NCI-H510A (cell line): ENCODE measurements at regions not wholly inside any gene's neighbourhood (a gene's known extent, or its start where the extent isn't known, plus 50 kb on each side); places are given as distances from the start of the nearest gene placed in this dataset.

Experiments used
- DNase-seq: peaks from one replicate; lab custom pipeline; 2025; lab: John Stamatoyannopoulos, UW

DNA sequence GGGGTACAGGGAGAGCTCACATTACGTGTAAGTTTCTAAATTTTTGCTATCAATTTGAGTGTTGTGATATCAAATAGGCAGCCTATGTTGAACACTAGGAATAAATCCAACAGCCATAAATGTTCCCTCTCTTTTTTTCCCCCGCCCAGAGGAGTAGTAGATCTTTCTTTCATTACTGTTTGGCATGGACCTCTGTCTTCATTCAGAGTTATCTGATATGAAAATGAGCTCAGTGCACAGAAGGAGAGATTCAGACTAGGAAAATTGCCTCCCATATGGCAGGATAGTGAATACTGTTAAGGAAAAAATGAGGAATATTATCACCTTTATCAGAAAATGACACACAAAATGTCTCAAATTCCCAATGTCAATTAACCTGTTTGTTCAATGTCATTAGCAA lies 110.0 kb upstream of the EYS start:
- no peak for DNase-seq

DNA sequence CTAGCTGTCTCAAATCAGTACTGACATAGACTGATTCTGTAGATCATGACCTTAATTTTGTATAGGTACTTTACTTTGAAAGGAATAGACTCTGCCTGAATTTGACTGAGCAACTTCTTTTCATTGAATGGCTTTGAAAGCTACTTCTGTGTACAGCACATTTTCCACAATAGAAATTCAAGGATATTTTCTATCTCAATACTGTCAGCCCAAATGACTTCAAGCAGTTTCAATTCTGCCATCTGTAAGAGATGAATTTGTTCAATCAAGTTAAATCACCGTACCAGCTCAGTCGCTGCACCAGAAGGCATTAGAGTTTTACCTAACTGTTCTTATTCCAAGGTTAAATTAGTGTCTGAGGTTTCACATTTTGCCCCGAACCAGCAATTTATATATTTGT lies 107.0 kb upstream of the EYS start:
- DNase-seq, result no peak

DNA sequence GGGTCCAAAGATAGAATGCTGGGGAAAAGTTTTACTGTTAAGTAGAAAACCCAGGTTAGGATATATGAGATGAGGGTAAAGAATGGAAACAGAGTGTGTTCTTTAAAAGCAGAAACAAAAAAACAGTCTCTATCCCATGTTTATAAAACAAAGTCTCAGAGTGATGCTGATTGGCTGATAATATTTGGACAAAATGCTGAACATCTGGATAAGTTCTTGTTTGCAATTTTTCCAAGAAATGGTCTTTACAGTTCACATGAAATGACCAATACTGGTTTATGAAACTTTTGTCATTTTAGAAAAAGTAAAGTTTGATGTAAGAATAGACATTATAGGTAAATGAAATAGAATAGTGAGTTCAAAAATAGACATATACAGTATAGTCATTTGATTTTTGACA lies 96.2 kb upstream of the EYS start:
- DNase-seq, result no peak

DNA sequence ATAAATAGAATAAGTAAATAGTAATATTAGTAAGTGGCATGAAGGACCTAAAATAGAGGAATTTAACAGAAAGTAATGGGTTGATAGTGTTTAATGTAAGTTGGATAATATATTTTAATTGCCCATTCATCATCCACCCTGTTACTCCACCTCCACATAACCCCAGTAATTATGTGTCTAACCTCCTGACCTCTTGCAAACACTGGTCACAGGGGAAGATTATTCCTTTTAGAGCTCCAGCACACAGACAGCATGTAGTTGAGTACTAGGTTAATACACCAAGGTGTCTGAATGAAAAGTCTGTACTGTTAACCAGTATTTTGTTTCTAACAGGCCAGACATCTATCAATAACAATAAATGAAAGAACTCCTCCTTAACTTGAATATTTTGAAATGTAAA lies 92.4 kb upstream of the EYS start:
- no peak for DNase-seq

DNA sequence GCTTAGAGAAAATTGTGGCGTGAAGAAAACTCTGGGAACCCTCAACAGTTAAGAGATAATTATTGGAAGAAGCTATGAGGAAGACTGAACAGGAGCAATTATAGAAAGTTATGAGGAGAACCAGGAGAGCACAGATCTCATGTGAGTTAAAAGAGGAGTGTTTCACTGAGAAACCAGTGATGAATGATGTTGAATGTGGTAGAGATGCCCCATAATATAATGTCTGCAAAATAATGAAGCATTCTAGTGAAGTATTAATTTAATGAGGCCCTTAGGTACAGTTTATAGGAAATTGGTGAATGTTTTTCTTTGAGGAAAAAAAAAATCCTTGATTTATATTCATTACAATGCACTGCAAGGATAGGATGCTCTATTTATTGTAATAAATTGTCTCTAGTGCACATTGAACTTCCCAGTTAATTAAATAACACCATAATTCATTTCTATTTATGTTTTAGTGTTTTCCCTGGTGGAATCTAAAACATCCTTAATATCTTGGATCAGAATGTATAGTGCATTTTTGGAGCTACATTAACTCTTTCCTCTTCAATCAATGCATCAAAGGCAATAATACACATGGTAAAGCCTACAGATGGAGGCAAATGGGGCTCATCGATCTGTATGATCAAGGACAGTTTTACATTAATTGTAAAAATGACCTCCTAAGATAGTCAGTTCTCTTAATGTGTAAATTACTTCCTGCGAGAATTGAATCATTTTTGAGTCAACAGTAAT lies 91.4 kb upstream of the EYS start:
- DNase-seq, result no peak

DNA sequence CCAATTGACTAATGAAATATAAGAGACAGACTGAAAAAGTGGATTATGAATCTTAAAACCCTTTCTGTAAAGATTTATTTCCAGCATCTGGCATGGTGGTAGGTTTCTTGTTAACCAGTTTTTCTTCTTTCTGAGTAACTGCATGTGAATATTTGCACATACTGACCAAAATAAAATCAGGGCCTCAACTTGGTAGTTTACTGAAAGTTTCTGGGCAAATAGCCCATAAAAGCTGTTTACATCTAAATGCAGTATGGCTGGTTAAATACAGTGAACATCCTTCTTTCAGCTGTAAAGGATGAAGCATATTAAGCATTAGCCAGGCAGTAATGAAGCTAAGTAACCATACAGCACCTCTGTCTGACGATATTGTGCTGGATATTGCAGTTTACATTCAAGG lies 83.6 kb upstream of the EYS start:
- no peak for DNase-seq

DNA sequence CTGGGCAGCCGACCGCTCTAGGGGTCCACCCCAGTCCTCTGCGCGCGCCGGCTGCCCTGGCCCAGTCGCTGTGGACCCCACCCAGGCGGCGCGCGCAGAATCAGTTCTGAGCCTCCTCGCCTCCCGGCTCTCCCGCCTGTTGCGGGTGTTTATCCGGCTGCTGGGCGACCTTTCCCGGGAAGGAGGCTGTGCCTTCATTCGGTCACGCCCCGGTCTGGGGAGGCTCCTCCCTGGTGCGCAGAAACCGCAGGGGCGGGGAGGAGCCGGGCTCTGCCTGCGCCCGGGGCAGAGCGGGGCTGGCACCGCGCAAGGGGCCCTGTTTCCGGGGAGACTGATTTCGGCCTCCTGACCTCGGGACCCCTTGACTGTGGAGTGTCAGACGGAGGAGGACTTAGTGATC lies 80.8 kb upstream of the EYS start:
- DNase-seq, result no peak

DNA sequence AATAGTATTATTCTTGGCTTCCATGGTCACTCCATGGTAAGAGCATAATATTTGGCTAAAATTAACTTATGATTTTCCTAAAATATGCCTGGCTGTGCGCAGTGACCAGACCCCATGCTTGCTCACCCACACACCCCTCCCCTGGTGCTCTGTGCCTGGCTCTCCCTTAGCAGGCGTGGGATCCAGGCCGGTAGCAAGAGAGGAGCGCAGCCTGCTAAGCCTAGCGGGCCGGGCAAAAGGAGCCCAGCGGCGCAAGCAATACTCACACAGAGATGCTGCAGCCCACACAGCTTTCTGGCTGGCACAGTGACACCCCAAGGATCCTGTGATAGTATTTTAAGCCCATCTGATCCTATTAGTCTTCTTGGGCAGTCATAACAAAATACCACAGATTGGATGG lies 79.8 kb upstream of the EYS start:
- DNase-seq, result no peak

DNA sequence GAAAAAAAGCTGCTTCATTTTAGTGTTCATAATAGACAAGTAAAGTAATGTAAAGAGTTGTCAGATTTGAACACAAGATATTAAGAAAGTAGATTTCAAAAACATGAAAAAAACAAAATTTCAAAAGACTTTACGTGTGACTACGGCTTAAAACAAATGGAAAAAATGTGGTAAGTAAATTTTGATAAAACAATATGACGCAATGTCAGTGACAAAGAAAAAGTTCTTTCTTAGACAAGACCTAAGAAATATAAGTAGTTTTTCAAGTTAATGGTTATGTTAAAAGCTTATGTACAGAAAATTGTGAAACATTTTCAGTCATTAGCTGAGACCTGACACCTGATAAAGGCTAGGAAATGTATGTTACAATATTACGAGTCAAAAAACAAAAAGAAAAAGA lies 73.7 kb upstream of the EYS start:
- no peak for DNase-seq

DNA sequence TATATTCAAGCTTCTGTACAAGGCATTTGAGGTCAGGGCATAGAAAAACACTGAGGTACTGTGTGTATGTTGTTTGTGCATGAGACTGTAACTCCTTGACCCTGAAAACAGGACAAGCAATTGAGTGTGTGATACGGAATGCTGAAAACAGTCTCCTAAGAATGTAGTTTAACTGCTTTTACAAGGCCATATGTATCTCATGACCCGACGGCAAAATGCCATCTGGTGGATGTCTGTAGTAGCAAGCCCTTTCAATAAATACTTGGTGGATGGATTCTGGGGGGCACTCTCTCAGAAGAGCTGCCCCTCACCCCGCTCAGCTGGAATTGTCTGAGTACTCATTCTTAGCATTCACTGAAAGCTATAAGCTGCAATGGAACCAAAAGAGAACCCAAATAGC lies 69.3 kb upstream of the EYS start:
- DNase-seq, result no peak

DNA sequence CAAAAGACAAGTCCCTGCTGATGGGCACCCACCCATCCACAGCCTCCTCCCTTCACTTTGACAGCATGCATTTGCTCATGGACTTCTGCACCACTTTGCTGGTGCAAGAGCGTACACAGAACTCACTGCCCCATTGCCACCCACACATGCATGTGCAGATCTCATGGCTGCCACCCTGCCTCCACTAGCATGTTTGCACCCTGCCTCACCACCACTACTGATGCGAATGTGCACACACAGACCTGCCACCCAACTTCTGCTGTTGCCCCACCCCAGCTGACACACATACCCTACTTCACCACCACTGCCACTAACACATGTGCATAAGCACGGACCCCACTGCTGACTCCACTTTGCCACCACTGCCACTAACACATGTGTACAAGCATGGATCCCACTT lies 64.9 kb upstream of the EYS start:
- DNase-seq, result no peak

DNA sequence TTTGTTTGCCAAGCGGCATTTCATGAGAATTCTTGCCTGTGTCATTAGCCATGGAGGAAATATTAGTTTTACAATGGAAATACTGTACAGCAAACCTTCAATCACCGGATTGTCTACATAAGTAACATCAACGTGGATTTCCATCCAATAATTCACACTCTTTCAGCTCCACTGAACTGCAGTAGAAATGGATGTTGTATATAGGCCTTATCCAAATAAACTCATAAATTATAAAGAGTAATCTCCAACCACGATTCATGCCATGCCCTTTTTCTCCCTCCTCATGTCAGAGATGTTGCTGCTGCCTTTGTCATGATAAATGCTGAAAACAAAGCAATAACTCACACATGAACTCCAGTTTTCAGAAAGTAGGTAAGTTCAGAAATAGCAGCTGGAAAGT lies 54.9 kb upstream of the EYS start:
- DNase-seq, result no peak

DNA sequence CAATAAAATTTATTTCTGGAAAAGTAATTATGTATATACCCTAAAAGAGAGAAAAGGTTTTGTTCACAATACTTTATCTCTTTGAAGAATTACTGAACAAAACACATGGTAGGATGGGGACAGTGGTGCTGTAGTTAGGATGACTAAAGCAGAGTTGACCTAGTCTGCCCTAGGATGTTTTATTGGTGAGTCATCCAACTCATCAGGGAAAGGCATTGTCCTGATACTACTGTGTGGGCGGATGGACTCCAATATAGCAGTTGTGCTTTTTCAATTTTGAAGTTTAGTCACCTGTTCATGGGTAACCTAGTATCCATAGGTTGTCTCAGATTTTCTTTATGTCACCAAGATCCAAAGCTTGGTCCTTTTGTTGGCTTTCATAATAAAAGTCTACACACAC lies 53.3 kb upstream of the EYS start:
- DNase-seq, result no peak
